Activated CD4-positive, alpha-beta T cell treated with anti-CD3 and anti-CD28 coated beads, Interleukin-2, amount 10 ng/mL, durations not matched to agents 7 days and 5 days (primary cell): ENCODE measurements at regions not wholly inside any gene's neighbourhood (a gene's known extent, or its start where the extent isn't known, plus 50 kb on each side); places are given as distances from the start of the nearest gene placed in this dataset.
"Not testable (repeated sequence)": the region's sequence is repeated elsewhere in the genome, so short reads cannot be mapped to it uniquely, and the experiment has no call there.

Experiments
- CTCF ChIA-PET: fragments of 350-600 bp; sonication (Branson Sonifier 250); formaldehyde crosslinking; loops from one replicate; lab custom pipeline; 2021; ENCODE audit warnings: antibody characterized with exemption; lab: Charles Lee
- POLR2A ChIA-PET: fragments of 350-600 bp; sonication (Branson Sonifier 250); formaldehyde crosslinking; loops from one replicate; lab custom pipeline; 2021; ENCODE audit warnings: antibody characterized with exemption; lab: Charles Lee
- DNase-seq: peaks from one replicate; pipeline ENCODE4 v3.0.0-alpha.2; 2020
- H3K27ac Mint-ChIP-seq: one replicate; pipeline ENCODE4 v1.8.0; 2021; ENCODE audit warnings: mild to moderate bottlenecking, moderate library complexity, mixed read lengths
- H3K27me3 Mint-ChIP-seq: one replicate; pipeline ENCODE4 v1.8.0; 2021; ENCODE audit warnings: mixed read lengths
- H3K36me3 Mint-ChIP-seq: one replicate; pipeline ENCODE4 v1.8.0; 2021; ENCODE audit warnings: low read depth, mixed read lengths
- H3K4me1 Mint-ChIP-seq: one replicate; pipeline ENCODE4 v1.8.0; 2021; ENCODE audit warnings: mixed read lengths
- H3K4me3 Mint-ChIP-seq: one replicate; pipeline ENCODE4 v1.8.0; 2021; ENCODE audit warnings: mild to moderate bottlenecking, moderate library complexity, mixed read lengths
- H3K9me3 Mint-ChIP-seq: one replicate; pipeline ENCODE4 v1.8.0; 2021; ENCODE audit warnings: mixed read lengths

DNA sequence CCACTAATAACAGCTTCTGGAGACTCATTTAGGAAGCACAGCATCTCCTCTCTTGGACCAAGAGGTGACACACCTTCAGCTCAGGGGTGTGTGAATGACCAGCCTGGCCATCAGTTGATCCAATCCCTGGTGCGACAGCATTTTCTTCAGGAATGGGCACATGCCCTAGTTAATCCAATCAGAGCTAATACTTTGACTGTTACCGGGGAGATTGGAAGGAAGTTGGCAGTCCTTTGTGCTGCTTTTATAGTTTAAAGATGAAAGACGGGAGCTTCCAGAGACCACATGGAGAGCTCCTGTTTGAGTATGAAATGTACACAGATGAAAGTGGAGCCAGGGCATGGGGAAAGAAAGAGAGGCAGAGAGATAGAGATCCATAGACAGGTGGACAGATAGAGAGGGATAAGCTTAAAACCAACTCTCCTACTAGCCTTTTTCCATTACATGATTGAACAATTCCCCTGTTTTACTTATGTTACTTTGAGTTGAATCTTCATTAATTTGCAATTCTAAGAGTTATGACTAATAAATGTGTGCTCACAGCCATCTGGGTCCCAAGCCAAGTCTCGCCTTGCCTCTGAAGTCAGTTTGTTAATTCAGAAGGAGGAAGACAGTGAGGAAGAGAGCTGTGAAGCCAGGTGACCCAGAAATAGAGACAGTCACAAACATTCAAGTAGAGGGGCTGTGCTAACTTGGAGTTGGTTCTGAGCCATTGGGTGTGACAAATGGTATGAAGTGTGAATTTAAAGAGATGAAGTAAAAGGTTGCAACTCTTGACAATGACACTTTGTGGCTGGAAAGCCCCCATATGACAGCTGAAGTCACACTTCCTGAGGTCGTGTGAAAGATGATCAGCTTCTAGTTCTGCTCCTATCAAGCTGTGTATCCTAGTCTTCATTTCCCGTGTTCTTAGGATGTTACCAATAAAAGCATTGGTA, 120.0 kb upstream of the GOT2 start:
- Mint-ChIP-seq H3K36me3 (no peaks in the 10 kb centered on the region), H3K27me3 (no peaks in the 10 kb centered on the region), H3K9me3 (no peaks in the 10 kb centered on the region), H3K4me3 (no peak overlapping the region), H3K4me1 (no peaks in the 10 kb centered on the region), H3K27ac (no peak overlapping the region)
- no peak for DNase-seq
- ChIA-PET POLR2A (no interaction called here), CTCF (no interaction called here)

DNA sequence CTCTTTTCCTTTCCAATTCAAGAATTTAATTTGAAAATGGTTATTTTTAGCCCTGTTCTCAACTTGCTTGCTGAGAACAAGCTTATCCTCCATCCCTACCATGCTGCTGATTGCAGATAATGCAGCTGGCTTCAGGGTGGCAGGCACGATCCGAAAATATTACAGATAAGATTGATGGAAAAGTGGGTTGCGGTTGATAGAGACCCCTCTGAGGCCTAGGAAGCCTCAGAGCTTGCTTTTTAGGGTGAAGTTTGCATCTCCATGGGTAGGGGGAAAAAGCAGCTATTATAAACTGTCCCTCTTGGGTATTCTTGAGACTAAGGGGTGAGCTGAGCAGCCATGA, 116.5 kb upstream of the GOT2 start:
- Mint-ChIP-seq H3K36me3 (no peaks in the 10 kb centered on the region), H3K9me3 (no peaks in the 10 kb centered on the region), H3K27ac (no peak overlapping the region), H3K4me3 (no peak overlapping the region), H3K27me3 (peaks cover 1% of the 10 kb centered on the region), H3K4me1 (no peaks in the 10 kb centered on the region)
- ChIA-PET CTCF (no interaction called here), POLR2A (no interaction called here)
- no peak for DNase-seq

DNA sequence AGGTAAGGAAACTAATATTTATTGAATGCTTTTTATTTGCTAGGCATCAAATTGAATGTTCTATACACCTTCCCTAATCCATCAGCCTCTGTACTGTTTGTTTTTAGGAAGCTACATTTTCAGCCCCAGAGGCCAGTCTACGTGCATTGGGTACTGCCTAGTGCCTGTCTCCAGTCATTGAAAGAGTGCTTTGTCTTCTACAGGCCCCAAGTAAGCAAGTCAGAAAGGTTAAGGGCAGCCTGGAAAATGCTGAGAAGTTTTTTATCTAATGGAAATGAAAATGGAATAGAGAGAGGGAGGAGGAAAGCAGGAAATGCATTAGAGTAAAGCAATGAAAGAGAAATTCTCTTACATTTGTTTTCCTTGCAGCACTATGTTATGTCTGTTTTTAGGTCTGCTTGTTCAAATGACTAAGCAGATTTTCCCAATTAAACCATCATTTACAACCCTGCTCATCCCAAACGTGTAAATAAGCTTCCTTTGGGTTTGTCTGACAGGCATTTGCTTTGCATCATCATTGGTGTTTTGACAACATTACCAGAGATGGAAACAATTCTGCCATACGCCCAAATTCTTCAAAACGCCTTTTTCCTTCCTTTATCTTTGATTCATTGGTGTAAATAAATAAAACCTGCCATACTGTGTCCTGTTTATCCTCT, 116.0 kb upstream of the GOT2 start:
- Mint-ChIP-seq H3K9me3 (no peaks in the 10 kb centered on the region), H3K27ac (no peak overlapping the region), H3K27me3 (peaks cover 1% of the 10 kb centered on the region), H3K36me3 (no peaks in the 10 kb centered on the region), H3K4me1 (no peaks in the 10 kb centered on the region), H3K4me3 (no peak overlapping the region)
- POLR2A ChIA-PET, result no interaction called here
- no peak for DNase-seq
- CTCF ChIA-PET, result no interaction called here

DNA sequence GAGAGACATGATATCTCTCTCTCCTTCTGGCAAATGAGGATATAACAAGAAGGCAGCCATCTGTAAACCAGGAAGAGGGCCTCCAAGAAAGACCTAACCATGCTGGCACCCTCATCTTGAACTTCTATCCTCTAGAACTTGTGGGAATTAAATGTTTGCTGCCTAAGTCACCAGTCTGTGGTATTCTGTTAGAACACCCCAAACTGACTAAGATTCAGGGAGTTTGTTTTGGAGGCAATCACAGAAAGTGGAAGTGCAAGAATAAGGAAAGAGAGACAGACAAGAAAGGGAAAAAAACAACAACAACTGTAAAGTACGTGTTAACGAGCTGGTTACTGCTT, 114.5 kb upstream of the GOT2 start:
- Mint-ChIP-seq H3K27me3 (peaks cover 1% of the 10 kb centered on the region), H3K4me3 (no peak overlapping the region), H3K36me3 (no peaks in the 10 kb centered on the region), H3K9me3 (no peaks in the 10 kb centered on the region), H3K27ac (no peak overlapping the region), H3K4me1 (no peaks in the 10 kb centered on the region)
- ChIA-PET POLR2A (no interaction called here), CTCF (no interaction called here)
- DNase-seq, result no peak

DNA sequence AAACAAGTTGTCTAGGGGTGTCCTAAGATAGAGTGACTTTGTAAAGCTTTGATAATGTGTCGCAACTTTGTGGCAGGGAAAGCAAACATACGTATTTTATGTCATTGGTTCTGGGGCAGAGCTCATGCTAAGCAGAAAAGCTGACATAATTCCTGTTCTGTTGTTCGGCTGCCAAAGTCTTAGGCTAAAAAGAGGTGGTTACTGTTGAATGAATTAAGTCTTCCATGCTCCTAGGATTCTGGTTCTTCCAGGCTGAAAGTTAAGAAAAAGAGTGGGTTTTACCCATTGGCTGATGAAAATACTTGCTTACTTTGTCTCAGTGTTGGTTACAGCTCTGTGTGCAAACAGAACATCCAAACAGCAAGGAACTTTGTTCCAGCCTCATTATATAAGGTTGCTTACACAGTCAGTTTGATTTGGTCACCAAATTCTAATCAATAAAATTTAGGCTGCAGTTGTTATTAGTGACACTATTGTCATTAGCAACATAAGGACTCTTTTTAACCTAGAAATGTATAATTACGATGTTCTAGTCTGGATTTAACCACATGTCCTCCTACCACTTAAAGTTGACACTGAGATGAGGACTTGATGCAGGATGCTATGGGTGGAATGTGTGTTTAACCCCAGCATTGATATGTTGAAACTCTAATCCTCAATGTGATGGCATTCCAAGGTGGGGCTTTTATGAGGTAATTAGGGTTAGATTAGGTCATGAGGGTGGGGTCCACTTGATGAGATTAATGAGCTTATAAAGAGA, 114.0 kb upstream of the GOT2 start:
- ChIA-PET POLR2A (no interaction called here), CTCF (no interaction called here)
- no peaks in the 10 kb centered on the region for H3K4me1 Mint-ChIP-seq
- no peak overlapping the region for H3K27ac Mint-ChIP-seq
- H3K9me3 Mint-ChIP-seq, result no peaks in the 10 kb centered on the region
- no peaks in the 10 kb centered on the region for H3K36me3 Mint-ChIP-seq
- H3K27me3 Mint-ChIP-seq, result peaks cover 1% of the 10 kb centered on the region
- no peak overlapping the region for H3K4me3 Mint-ChIP-seq
- no peak for DNase-seq

DNA sequence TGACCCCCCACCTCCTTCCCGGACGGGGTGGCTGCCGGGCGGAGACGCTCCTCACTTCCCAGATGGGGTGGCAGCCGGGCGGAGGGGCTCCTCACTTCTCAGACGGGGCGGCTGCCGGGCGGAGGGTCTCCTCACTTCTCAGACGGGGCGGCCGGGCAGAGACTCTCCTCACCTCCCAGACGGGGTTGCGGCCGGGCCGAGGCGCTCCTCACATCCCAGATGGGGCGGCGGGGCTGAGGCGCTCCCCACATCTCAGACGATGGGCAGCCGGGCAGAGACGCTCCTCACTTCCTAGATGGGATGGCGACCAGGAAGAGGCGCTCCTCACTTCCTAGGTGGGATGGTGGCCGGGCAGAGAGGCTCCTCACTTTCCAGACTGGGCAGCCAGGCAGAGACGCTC, 112.1 kb upstream of the GOT2 start:
- H3K27ac Mint-ChIP-seq, POLR2A ChIA-PET, DNase-seq, H3K4me3 Mint-ChIP-seq, H3K27me3 Mint-ChIP-seq, H3K4me1 Mint-ChIP-seq, H3K9me3 Mint-ChIP-seq, CTCF ChIA-PET, H3K36me3 Mint-ChIP-seq: not testable (repeated sequence)

DNA sequence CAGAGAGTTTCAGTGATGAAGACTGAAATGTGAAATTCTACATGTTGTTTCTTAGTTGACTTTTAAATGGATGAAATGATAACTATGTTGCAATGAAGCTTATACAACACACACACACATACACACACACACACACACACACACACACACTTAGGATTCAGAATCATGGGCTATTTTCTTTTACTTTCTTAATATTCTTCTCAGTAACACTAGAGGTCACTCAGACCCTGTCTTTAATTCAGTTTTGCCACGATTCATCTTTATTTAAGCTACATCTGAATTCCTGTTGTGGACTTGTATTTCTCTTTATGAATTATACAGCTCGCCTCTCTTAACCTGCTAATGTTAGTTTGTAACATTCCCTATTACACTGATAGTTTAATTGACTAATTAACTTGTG, 109.6 kb upstream of the GOT2 start:
- H3K27me3 Mint-ChIP-seq, result peaks cover under 1% of the 10 kb centered on the region
- no peak overlapping the region for H3K4me3 Mint-ChIP-seq
- no peak for DNase-seq
- ChIA-PET CTCF (no interaction called here), POLR2A (no interaction called here)
- H3K9me3 Mint-ChIP-seq, result peaks cover 2% of the 10 kb centered on the region
- H3K4me1 Mint-ChIP-seq, result no peaks in the 10 kb centered on the region
- H3K36me3 Mint-ChIP-seq, result no peaks in the 10 kb centered on the region
- no peak overlapping the region for H3K27ac Mint-ChIP-seq

DNA sequence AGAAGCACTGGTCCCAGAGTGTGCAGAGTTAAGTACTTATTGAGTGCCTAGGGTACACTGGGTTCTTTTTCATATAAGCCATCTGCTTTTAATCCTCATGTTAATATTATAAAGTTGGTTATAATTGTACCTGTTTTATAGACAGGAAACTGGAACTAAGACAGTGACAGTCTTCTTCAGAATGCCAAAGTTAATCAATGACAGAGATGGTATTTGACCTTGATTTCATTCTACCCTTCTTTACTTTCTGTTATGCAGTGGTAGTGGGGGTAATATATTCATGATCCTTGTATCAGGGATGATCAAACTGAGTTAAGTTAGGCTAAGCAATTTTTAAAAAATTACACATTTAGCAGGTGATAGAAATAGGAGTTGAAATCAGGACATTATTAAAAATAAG, 108.6 kb upstream of the GOT2 start:
- no peak overlapping the region for H3K4me3 Mint-ChIP-seq
- H3K9me3 Mint-ChIP-seq, result peaks cover 2% of the 10 kb centered on the region
- CTCF ChIA-PET, result no interaction called here
- H3K36me3 Mint-ChIP-seq, result no peaks in the 10 kb centered on the region
- H3K4me1 Mint-ChIP-seq, result no peaks in the 10 kb centered on the region
- DNase-seq, result no peak
- no peaks in the 10 kb centered on the region for H3K27me3 Mint-ChIP-seq
- H3K27ac Mint-ChIP-seq, result no peak overlapping the region
- POLR2A ChIA-PET, result no interaction called here

DNA sequence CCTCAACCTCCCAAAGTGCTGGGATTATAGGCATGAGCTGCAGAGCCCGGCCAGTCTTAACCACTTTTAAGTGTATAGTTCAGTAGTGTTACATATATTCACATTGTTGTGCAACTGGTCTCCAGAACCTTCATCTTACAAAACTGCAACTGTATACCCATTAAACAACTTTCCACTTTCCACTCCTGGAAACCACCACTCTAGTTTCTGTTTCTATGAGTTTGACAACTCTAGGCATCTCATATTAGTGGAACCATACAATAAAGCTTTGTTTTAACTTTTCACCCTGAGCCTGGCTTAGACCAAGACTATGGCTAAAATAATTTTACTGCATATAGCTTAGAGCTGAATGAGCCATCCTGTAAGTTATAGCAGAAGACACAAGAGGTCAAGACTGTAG, 108.0 kb upstream of the GOT2 start:
- ChIA-PET POLR2A (no interaction called here), CTCF (no interaction called here)
- peaks cover 2% of the 10 kb centered on the region for H3K9me3 Mint-ChIP-seq
- H3K4me1 Mint-ChIP-seq, result no peaks in the 10 kb centered on the region
- no peaks in the 10 kb centered on the region for H3K36me3 Mint-ChIP-seq
- H3K27ac Mint-ChIP-seq, result no peak overlapping the region
- DNase-seq, result no peak
- H3K27me3 Mint-ChIP-seq, result no peaks in the 10 kb centered on the region
- H3K4me3 Mint-ChIP-seq, result no peak overlapping the region

DNA sequence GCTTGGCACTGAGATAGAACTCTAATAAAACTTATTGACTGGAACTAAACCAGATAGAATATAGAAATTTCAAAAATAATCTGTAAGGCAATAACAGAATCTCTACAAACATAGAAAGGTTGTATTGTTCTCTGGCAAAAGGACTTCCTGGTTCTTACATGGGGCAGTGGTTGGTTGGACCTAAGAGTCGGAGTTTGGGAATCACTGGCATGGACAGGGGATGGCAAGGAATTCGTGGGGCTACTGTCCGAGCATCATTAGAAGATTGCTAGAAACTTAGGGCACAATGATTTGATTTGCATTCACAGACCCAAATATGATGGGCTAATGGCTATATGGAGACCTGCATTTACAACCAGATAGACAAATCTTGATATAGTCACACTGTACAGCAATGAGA, 103.8 kb upstream of the GOT2 start:
- ChIA-PET CTCF (no interaction called here), POLR2A (no interaction called here)
- DNase-seq, result no peak
- Mint-ChIP-seq H3K4me1 (no peaks in the 10 kb centered on the region), H3K9me3 (peaks cover 2% of the 10 kb centered on the region), H3K27me3 (no peaks in the 10 kb centered on the region), H3K36me3 (no peaks in the 10 kb centered on the region), H3K4me3 (no peak overlapping the region), H3K27ac (no peak overlapping the region)

DNA sequence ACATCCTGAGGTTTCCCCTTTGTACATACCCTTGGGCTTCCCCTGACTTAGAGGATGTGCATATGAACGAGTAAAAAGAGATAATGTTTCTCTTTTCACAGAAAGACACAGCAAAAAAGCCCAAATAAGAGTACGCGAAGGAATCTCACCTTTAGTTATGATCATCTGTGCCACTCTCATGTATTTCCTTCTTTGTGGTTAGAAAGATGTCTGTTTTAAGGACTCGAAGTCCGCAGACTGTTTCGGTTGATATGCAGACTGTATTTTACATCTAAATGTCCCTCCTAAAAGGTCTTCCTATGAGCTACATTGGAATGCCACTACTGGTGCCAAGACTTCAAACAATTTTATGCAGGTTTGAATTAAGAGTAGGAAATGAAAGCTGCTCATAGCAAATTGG, 102.3 kb upstream of the GOT2 start:
- DNase-seq, result no peak
- ChIA-PET POLR2A (no interaction called here), CTCF (no interaction called here)
- Mint-ChIP-seq H3K9me3 (peaks cover 2% of the 10 kb centered on the region), H3K27ac (no peak overlapping the region), H3K36me3 (no peaks in the 10 kb centered on the region), H3K4me3 (no peak overlapping the region), H3K27me3 (no peaks in the 10 kb centered on the region), H3K4me1 (no peaks in the 10 kb centered on the region)

DNA sequence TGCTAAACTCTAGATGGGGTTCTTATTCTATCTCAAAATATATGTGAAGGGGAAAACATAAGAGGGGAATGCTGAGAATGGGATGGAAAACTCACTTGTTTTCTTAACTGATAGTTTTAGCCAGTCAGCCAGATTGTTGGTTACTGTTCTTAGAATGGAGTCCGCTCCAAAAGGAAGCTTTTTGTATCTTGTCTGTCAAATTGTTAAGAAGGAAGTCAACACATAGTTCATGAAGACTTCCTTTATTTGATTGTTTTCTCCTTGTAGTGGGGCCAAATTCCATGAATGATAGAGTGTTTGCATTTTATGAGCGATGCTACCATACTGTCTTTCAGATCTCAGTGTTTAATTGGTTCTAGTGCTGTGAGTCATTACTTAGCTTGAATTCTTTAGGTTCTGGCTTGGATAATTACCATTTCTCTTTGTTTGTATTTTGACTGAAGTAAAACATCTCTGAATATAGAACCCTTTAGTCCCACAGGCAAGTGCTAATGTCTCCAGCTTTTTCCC, 98.3 kb upstream of the GOT2 start:
- Mint-ChIP-seq H3K36me3 (no peaks in the 10 kb centered on the region), H3K27me3 (no peaks in the 10 kb centered on the region), H3K27ac (no peak overlapping the region), H3K4me3 (no peak overlapping the region), H3K9me3 (no peaks in the 10 kb centered on the region), H3K4me1 (no peaks in the 10 kb centered on the region)
- ChIA-PET CTCF (no interaction called here), POLR2A (no interaction called here)
- no peak for DNase-seq

DNA sequence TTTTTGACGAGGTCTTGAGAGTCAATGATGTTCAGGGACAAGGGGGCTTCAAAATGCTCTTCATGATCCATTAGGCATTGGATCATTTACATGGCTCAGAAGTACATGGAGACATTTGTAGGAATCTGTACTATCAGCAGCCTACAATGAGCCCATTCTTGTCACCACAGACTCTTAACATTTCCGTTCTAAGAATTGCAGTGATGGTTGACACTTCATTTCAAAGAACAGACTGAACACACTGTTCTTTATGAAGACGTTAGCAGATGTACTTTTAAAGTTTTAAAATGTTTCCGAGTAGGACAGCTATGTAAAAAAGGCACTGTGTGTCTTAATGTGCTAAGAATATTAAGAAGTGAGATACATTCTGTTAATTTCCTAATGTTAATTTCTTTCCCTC, 97.3 kb upstream of the GOT2 start:
- H3K4me3 Mint-ChIP-seq, result no peak overlapping the region
- H3K9me3 Mint-ChIP-seq, result no peaks in the 10 kb centered on the region
- no peaks in the 10 kb centered on the region for H3K27me3 Mint-ChIP-seq
- no peaks in the 10 kb centered on the region for H3K4me1 Mint-ChIP-seq
- CTCF ChIA-PET, result no interaction called here
- H3K36me3 Mint-ChIP-seq, result no peaks in the 10 kb centered on the region
- no peak for DNase-seq
- H3K27ac Mint-ChIP-seq, result no peak overlapping the region
- POLR2A ChIA-PET, result no interaction called here
